Immature natural killer cell (primary cell): ENCODE measurements at regions not wholly inside any gene's neighbourhood (a gene's known extent, or its start where the extent isn't known, plus 50 kb on each side); places are given as distances from the start of the nearest gene placed in this dataset.
"Not testable (repeated sequence)": the region's sequence is repeated elsewhere in the genome, so short reads cannot be mapped to it uniquely, and the experiment has no call there.

Experiments
- DNase-seq, 3 donors: peaks; one replicate each; pipeline ENCODE4 v3.0.0; 2022; ENCODE audit warnings: mixed read lengths in 1 of 3
- H3K27ac Mint-ChIP-seq, 6 donors: one replicate each; pipeline ENCODE4 v1.8.0; 2020; ENCODE audit warnings: mixed read lengths in 6 of 6, mild to moderate bottlenecking in 5 of 6, inconsistent platforms in 4 of 6, moderate library complexity in 3 of 6
- H3K27me3 Mint-ChIP-seq, 3 donors: one replicate each; pipeline ENCODE4 v1.8.0; 2020 to 2021; ENCODE audit warnings: low read depth in 3 of 3, mild to moderate bottlenecking in 3 of 3, mixed read lengths in 3 of 3, moderate library complexity in 3 of 3, inconsistent platforms in 1 of 3
- H3K36me3 Mint-ChIP-seq, 3 donors: one replicate each; pipeline ENCODE4 v1.8.0; 2020; ENCODE audit warnings: mixed read lengths in 3 of 3, inconsistent platforms in 2 of 3, mild to moderate bottlenecking in 2 of 3
- H3K4me1 Mint-ChIP-seq, 2 donors: one replicate each; pipeline ENCODE4 v1.8.0; 2020; ENCODE audit warnings: inconsistent platforms in 2 of 2, mild to moderate bottlenecking in 2 of 2, mixed read lengths in 2 of 2, moderate library complexity in 1 of 2
- H3K4me3 Mint-ChIP-seq, 5 donors: one replicate each; pipeline ENCODE4 v1.8.0; 2020; ENCODE audit warnings: mild to moderate bottlenecking in 5 of 5, mixed read lengths in 5 of 5, inconsistent platforms in 3 of 5, moderate library complexity in 3 of 5
- H3K9me3 Mint-ChIP-seq, 6 donors: one replicate each; pipeline ENCODE4 v1.8.0; 2020; ENCODE audit warnings: mild to moderate bottlenecking in 6 of 6, mixed read lengths in 6 of 6, inconsistent platforms in 4 of 6, moderate library complexity in 3 of 6

DNA sequence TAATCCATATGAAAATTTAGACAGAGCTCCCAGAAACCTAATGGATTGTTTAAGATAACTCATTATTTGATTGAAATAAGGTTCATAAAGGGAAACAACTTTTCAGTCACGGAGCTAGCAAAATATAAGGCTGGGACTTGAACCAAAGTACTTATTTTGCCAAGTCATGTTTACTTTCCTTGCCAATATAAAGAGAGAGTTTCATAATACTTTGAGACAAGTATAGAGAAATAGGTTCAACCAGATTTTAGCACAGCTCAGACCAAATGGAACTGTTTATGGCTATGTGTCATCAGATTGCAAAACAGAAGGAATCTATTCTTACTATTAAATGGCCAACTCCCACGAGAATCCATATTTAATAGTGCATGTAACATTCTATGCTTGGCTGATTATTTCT is 1517.5 kb upstream of the TENM4 start:
- Mint-ChIP-seq H3K4me1 (no peaks in the 10 kb centered on the region), H3K9me3 (peaks cover 17 to 72% (median 25%) of the 10 kb centered on the region in 6 donors), H3K27me3 (no peaks in the 10 kb centered on the region), H3K4me3 (no peak overlapping the region), H3K36me3 (no peaks in the 10 kb centered on the region), H3K27ac (no peak overlapping the region)
- DNase-seq: no peak

DNA sequence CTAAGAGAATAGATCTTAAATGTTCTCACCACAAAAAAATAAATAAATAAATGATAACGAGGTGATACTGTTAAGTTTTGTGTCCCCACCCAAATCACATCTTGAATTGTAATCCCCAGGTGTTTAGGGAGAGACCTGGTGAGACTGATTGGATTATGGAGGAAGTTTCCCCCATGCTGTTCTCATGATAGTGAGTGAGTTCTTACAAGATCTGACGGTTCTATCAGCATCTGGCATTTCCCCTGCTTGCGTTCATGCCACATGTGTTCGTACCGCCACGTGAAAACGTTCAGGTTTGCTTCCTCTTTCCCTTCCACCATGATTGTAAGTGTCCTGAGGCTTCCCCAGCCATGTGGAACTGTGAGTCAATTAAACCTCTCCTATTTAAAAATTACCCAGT is 1514.8 kb upstream of the TENM4 start:
- no peak for DNase-seq
- peaks cover 15 to 61% (median 25%) of the 10 kb centered on the region in 6 donors for H3K9me3 Mint-ChIP-seq
- H3K27ac Mint-ChIP-seq: no peak overlapping the region
- H3K27me3 Mint-ChIP-seq: peaks cover 0 to 4% (median 0%) of the 10 kb centered on the region in 3 donors
- H3K36me3 Mint-ChIP-seq: no peaks in the 10 kb centered on the region
- H3K4me1 Mint-ChIP-seq: no peaks in the 10 kb centered on the region
- no peak overlapping the region for H3K4me3 Mint-ChIP-seq

DNA sequence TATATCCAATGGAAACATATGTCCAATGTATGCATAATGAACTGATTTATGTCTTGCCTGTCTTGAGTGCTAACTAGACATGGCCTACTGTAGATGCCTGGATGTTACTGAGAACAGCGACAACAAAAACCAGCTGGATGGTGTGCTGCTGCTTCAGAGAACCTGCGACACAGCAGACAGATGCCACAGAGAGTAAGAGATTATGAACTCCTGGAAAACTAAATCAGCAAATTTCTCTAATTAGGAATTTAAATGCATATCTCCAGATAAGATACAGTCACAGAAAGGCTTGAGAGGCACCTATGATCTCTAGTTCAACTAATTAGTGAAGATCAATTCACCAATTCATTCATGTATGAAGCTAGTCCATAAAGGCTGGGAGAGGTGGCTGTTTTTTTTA is 1508.0 kb upstream of the TENM4 start:
- Mint-ChIP-seq H3K4me1 (no peaks in the 10 kb centered on the region), H3K27me3 (peaks cover 0 to 4% (median 2%) of the 10 kb centered on the region in 3 donors), H3K4me3 (no peak overlapping the region), H3K36me3 (no peaks in the 10 kb centered on the region), H3K27ac (no peak overlapping the region), H3K9me3 (peaks cover 22 to 61% (median 35%) of the 10 kb centered on the region in 6 donors)
- DNase-seq: no peak

GRCh38 chr11:80944758-80945157 is 1503.9 kb upstream of the TENM4 start:
- Mint-ChIP-seq H3K4me1 (no peaks in the 10 kb centered on the region), H3K27me3 (peaks cover 0 to 2% (median 0%) of the 10 kb centered on the region in 3 donors)

DNA sequence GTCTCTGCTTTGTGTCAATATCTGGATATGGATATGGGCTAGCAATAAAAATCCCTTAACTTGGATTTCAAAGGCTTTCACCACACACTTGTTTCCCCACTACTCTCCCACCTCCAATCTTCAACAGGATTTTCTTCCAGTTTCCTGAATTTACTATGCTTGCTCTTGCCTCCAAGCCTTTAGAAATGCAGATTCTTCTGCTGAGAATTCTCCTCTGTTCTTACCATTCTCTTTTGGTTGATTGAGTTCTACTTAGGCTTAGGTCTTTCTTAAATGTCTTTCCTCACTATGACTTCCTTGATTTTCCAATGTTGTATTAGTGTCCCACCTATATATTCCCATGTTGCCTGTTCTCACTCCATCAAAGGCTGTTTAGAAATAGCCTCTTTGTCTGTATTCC is 1502.4 kb upstream of the TENM4 start:
- Mint-ChIP-seq H3K27me3 (no peaks in the 10 kb centered on the region), H3K4me1 (no peaks in the 10 kb centered on the region), H3K27ac (no peak overlapping the region), H3K9me3 (peaks cover 5 to 32% (median 19%) of the 10 kb centered on the region in 6 donors), H3K36me3 (no peaks in the 10 kb centered on the region), H3K4me3 (no peak overlapping the region)
- DNase-seq: no peak

More at GRCh38 chr11:80944758-80945157, 1503.9 kb upstream of the TENM4 start:
- no peak for DNase-seq
- Mint-ChIP-seq H3K4me3 (no peak overlapping the region), H3K9me3 (peaks cover 12 to 43% (median 19%) of the 10 kb centered on the region in 6 donors), H3K27ac (no peak overlapping the region), H3K36me3 (no peaks in the 10 kb centered on the region)

- Mint-ChIP-seq H3K4me3 (no peak overlapping the region), H3K27ac (no peak overlapping the region), H3K36me3 (no peaks in the 10 kb centered on the region), H3K4me1 (no peaks in the 10 kb centered on the region), H3K9me3 (peaks cover 0 to 37% (median 14%) of the 10 kb centered on the region in 6 donors), H3K27me3 (no peaks in the 10 kb centered on the region)
- no peak for DNase-seq
Measured at GRCh38 chr11:80937842-80938241, 1497.0 kb upstream of the TENM4 start.

- Mint-ChIP-seq H3K4me3 (no peak overlapping the region), H3K27ac (no peak overlapping the region), H3K27me3 (no peaks in the 10 kb centered on the region), H3K9me3 (peaks cover 3 to 40% (median 18%) of the 10 kb centered on the region in 6 donors), H3K4me1 (no peaks in the 10 kb centered on the region), H3K36me3 (no peaks in the 10 kb centered on the region)
- no peak for DNase-seq
Measured at GRCh38 chr11:80930038-80930437, 1489.2 kb upstream of the TENM4 start.

- Mint-ChIP-seq H3K9me3 (peaks cover 3 to 45% (median 19%) of the 10 kb centered on the region in 6 donors), H3K4me3 (no peak overlapping the region), H3K27ac (no peak overlapping the region), H3K36me3 (no peaks in the 10 kb centered on the region), H3K27me3 (no peaks in the 10 kb centered on the region), H3K4me1 (no peaks in the 10 kb centered on the region)
- no peak for DNase-seq
Measured at GRCh38 chr11:80929031-80929805, 1488.4 kb upstream of the TENM4 start.

DNA sequence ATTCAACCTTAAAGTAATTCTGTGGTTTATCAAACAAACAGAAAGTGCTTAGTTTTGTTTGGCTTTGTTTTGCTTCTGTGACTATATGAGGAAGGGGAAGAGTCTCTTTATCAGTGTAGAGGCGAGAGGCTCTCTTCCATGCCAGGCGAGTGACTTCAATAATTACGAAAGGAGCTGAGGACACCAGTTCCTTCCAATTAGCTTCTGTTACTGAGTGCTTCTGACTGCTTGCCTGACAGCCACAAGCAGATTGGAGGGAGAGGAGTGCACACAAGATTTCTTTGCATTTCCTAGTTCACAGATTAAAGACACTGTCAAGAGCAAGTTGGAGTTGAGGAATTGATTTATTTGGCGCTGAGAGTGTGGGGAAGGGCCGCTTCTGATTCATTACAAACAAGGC is 1484.5 kb upstream of the TENM4 start:
- no peak overlapping the region for H3K4me3 Mint-ChIP-seq
- no peaks in the 10 kb centered on the region for H3K36me3 Mint-ChIP-seq
- DNase-seq: no peak
- peaks cover 9 to 45% (median 15%) of the 10 kb centered on the region in 6 donors for H3K9me3 Mint-ChIP-seq
- H3K27ac Mint-ChIP-seq: no peak overlapping the region
- H3K27me3 Mint-ChIP-seq: no peaks in the 10 kb centered on the region
- no peaks in the 10 kb centered on the region for H3K4me1 Mint-ChIP-seq

- H3K9me3 Mint-ChIP-seq: peaks cover 6 to 37% (median 14%) of the 10 kb centered on the region in 6 donors
- not testable (repeated sequence) for H3K27me3 Mint-ChIP-seq, H3K27ac Mint-ChIP-seq, H3K4me1 Mint-ChIP-seq, DNase-seq, H3K36me3 Mint-ChIP-seq, H3K4me3 Mint-ChIP-seq
Measured at GRCh38 chr11:80921310-80921709, 1480.5 kb upstream of the TENM4 start.

GRCh38 chr11:80916173-80916798 is 1475.5 kb upstream of the TENM4 start:
- no peak overlapping the region for H3K4me3 Mint-ChIP-seq
- no peaks in the 10 kb centered on the region for H3K36me3 Mint-ChIP-seq
- H3K27ac Mint-ChIP-seq: no peak overlapping the region
- H3K4me1 Mint-ChIP-seq: no peaks in the 10 kb centered on the region
- DNase-seq: no peak
- no peaks in the 10 kb centered on the region for H3K27me3 Mint-ChIP-seq
- H3K9me3 Mint-ChIP-seq: peaks cover 0 to 34% (median 13%) of the 10 kb centered on the region in 6 donors

GRCh38 chr11:80914311-80914710 is 1473.5 kb upstream of the TENM4 start:
- no peaks in the 10 kb centered on the region for H3K4me1 Mint-ChIP-seq
- H3K27ac Mint-ChIP-seq: no peak overlapping the region

DNA sequence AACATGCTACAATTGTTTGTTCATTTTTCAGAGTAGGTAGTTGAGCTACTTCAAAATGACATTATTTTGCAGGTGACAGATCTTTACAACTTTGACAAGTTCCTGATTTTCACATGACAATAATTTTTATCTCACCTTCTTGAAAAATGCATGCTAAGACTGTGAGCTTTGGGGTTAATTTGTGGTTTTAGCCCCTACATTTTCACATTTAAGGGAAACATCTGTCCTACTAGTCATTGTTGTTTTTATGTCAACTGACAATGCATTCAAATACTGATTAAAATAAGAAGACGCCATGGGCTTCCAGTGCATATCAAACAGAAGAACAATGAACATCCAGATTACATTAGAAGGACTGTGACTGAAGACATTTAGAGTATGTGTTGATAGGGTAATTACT is 1470.8 kb upstream of the TENM4 start:
- H3K9me3 Mint-ChIP-seq: peaks cover 4 to 49% (median 22%) of the 10 kb centered on the region in 6 donors
- H3K4me1 Mint-ChIP-seq: no peaks in the 10 kb centered on the region
- DNase-seq: no peak
- H3K36me3 Mint-ChIP-seq: no peaks in the 10 kb centered on the region
- no peak overlapping the region for H3K4me3 Mint-ChIP-seq
- no peak overlapping the region for H3K27ac Mint-ChIP-seq
- no peaks in the 10 kb centered on the region for H3K27me3 Mint-ChIP-seq

More at GRCh38 chr11:80914311-80914710, 1473.5 kb upstream of the TENM4 start:
- DNase-seq: no peak
- no peaks in the 10 kb centered on the region for H3K36me3 Mint-ChIP-seq
- H3K4me3 Mint-ChIP-seq: no peak overlapping the region
- H3K9me3 Mint-ChIP-seq: peaks cover 0 to 34% (median 14%) of the 10 kb centered on the region in 6 donors
- no peaks in the 10 kb centered on the region for H3K27me3 Mint-ChIP-seq

DNA sequence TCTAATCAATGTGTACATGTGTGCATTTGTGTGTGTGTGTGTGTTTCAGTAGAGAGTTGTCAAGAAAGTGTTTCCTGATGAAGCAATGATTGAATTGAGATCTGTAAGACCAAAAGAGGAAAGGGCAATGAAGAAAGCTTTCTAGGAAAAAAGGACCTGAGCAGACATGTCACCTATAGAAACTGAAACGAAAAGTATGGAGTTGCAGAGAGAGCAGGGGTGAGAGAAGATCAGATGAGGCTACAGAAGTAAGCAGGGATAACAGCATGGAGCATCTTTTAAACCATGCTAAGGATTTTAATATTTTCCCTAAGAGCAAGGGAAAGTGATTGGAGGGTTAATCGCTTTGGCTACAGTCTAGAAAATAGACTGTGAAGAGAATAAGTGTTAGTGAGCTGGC is 1459.4 kb upstream of the TENM4 start:
- H3K36me3 Mint-ChIP-seq: no peaks in the 10 kb centered on the region
- H3K27ac Mint-ChIP-seq: no peak overlapping the region
- peaks cover 8 to 53% (median 38%) of the 10 kb centered on the region in 6 donors for H3K9me3 Mint-ChIP-seq
- no peaks in the 10 kb centered on the region for H3K4me1 Mint-ChIP-seq
- no peak overlapping the region for H3K4me3 Mint-ChIP-seq
- peaks cover 0 to 2% (median 0%) of the 10 kb centered on the region in 3 donors for H3K27me3 Mint-ChIP-seq
- DNase-seq: no peak
